K562 (cell line): ENCODE measurements at regions not wholly inside any gene's neighbourhood (a gene's known extent, or its start where the extent isn't known, plus 50 kb on each side); places are given as distances from the start of the nearest gene placed in this dataset.

ENCODE experiments used
- ATAC-seq: fragments of 200-7000 bp; cut with Tn5 transposase; 3 replicates; pipeline ENCODE4 v1.9.1; 2020; ENCODE audit warnings: moderate library complexity
- BruUV-seq: library from RNA; stranded (reverse); fragments of 400-500 nt; replicated peaks from 2 replicates; lab custom pipeline; 2021; lab: Mats Ljungman, UMichigan
- CTCF ChIA-PET: fragments of 300-600 bp; formaldehyde crosslinking; extraction: SDS; loops from one replicate; lab custom pipeline; 2021; ENCODE audit warnings: low intra/inter-chr PET ratio; lab: Yijun Ruan, JAX
- POLR2A ChIA-PET: fragments of 300-600, 350-650 bp; sonication (Branson Sonifier 250); formaldehyde crosslinking; extraction: SDS; loops from one replicate; lab custom pipeline; 2021; ENCODE audit warnings: antibody characterized with exemption, inconsistent platforms; lab: Yijun Ruan, JAX
- DNase-seq, 4 experiments: peaks; one replicate each; pipeline versions ENCODE4 v3.0.0 to v3.0.0-alpha.2; 2011 to 2018; ENCODE audit warnings: low spot score in 3 of 4, mixed read lengths in 3 of 4; ENCODE audit errors: extremely low read depth in 1 of 4
- FAIRE-seq: peaks from 2 replicates; lab custom pipeline; 2011; peaks lifted over from hg19 to GRCh38; lab: Jason Lieb, UNC
- H2AFZ ChIP-seq: 2 replicates; pipeline ENCODE4 v1.6.0; 2011; ENCODE audit warnings: low read depth, low read length, control low read depth, inconsistent platforms
- H3K27ac ChIP-seq: fragments of 200-600 bp; 3 replicates; pipeline ENCODE4 v1.8.0; 2011; ENCODE audit warnings: low read depth, mild to moderate bottlenecking, control low read depth, inconsistent platforms, low read length, moderate library complexity, mixed read lengths; ENCODE audit errors: extremely low read depth
- H3K27me3 ChIP-seq, 2 experiments: fragments of 300-600 bp in 1 of 2; 2 replicates in 1 of 2; 3 replicates in 1 of 2; pipeline versions ENCODE4 v1.6.0 to v1.8.0; 2011; ENCODE audit warnings: inconsistent platforms in 2 of 2, low read length in 2 of 2, mild to moderate bottlenecking in 1 of 2, mixed read lengths in 1 of 2, moderate library complexity in 1 of 2; ENCODE audit not compliant: control insufficient read depth in 2 of 2, insufficient read depth in 2 of 2
- H3K36me3 ChIP-seq: fragments of 300-600 bp; 3 replicates; pipeline ENCODE4 v1.8.0; 2011; ENCODE audit warnings: mild to moderate bottlenecking, low read length, inconsistent platforms; ENCODE audit not compliant: control insufficient read depth, insufficient read depth
- H3K4me1 ChIP-seq, 2 experiments: fragments of 200-600 bp in 1 of 2; replicated peaks in 1 of 2; 2 replicates in 1 of 2; 3 replicates in 1 of 2; pipeline versions ENCODE4 v1.5.1 to v1.8.0; 2011; ENCODE audit warnings: inconsistent platforms in 2 of 2, low read length in 2 of 2, mild to moderate bottlenecking in 1 of 2, mixed read lengths in 1 of 2, moderate library complexity in 1 of 2; ENCODE audit not compliant: control insufficient read depth in 2 of 2, insufficient read depth in 2 of 2
- H3K4me2 ChIP-seq: 2 replicates; pipeline ENCODE4 v1.6.1; 2011; ENCODE audit warnings: low read length, control low read depth, inconsistent platforms, mixed read lengths; ENCODE audit not compliant: insufficient read depth
- H3K4me3 ChIP-seq: fragments of 200-600 bp; sonication (generic), shearing (Covaris generic); 2 replicates; pipeline ENCODE4 v1.5.1; 2016; ENCODE audit warnings: control low read depth, inconsistent platforms
- H3K79me2 ChIP-seq: fragments of 200-600 bp; 3 replicates; pipeline ENCODE4 v1.8.0; 2011; ENCODE audit warnings: low read length, inconsistent platforms; ENCODE audit not compliant: control insufficient read depth, insufficient read depth
- H3K9ac ChIP-seq, 2 experiments: 2 replicates each; pipeline versions ENCODE4 v1.6.0 to v1.6.1; 2011; ENCODE audit warnings: low read depth in 2 of 2, low read length in 2 of 2, control low read depth in 1 of 2, inconsistent platforms in 1 of 2, mild to moderate bottlenecking in 1 of 2, mixed read lengths in 1 of 2; ENCODE audit not compliant: insufficient read depth in 1 of 2
- H3K9me1 ChIP-seq: one replicate; pipeline ENCODE4 v1.6.0; 2011; ENCODE audit warnings: inconsistent platforms, mild to moderate bottlenecking, low read length, moderate library complexity; ENCODE audit not compliant: control insufficient read depth, insufficient read depth
- H3K9me3 ChIP-seq: replicated peaks from 2 replicates; pipeline ENCODE4 v1.5.1; 2011; ENCODE audit warnings: low read depth, low read length, inconsistent platforms; ENCODE audit not compliant: control insufficient read depth, insufficient read depth
- H4K20me1 ChIP-seq: replicated peaks from 2 replicates; pipeline ENCODE4 v1.6.1; 2011; ENCODE audit warnings: low read length, inconsistent platforms, mixed read lengths; ENCODE audit not compliant: control insufficient read depth, insufficient read depth
- EWSR1 ChIP-seq: fragments of 450-650 bp; IDR thresholded peaks from 2 replicates; pipeline ENCODE4 v1.6.1; 2018; ENCODE audit warnings: borderline replicate concordance, mild to moderate bottlenecking, low read depth, moderate library complexity; ENCODE audit not compliant: partially characterized antibody
- GABPA ChIP-seq: fragments of 200-800 bp; sonication (Bioruptor generic); conservative IDR thresholded peaks from 2 replicates; pipeline ENCODE4 v1.6.1; 2016; ENCODE audit warnings: low read depth, missing genetic modification characterization, missing compliant biosample characterization
- GTF2E2 ChIP-seq: fragments of 200-800 bp; sonication (Bioruptor generic); IDR thresholded peaks from 2 replicates; pipeline ENCODE4 v1.6.1; 2016; ENCODE audit warnings: missing genetic modification characterization, missing compliant biosample characterization
- JUN ChIP-seq, 2 experiments: sonication (generic) in 1 of 2; formaldehyde crosslinking in 1 of 2; IDR thresholded peaks; 2 replicates each; pipeline versions ENCODE4 v1.6.1 to v1.8.0; 2012 to 2022; ENCODE audit warnings: borderline replicate concordance in 2 of 2, mild to moderate bottlenecking in 2 of 2, improper control_type of control experiment in 1 of 2, low read depth in 1 of 2, low read length in 1 of 2, missing genetic modification reagents in 1 of 2
- MTA1 ChIP-seq: fragments of 450-650 bp; IDR thresholded peaks from 2 replicates; pipeline ENCODE4 v1.6.1; 2017; ENCODE audit warnings: borderline replicate concordance
- NFE2L1 ChIP-seq: fragments of 450-650 bp; IDR thresholded peaks from 2 replicates; pipeline ENCODE4 v1.6.1; 2016; ENCODE audit warnings: missing genetic modification characterization, low read depth, mild to moderate bottlenecking, missing compliant biosample characterization, moderate library complexity, borderline replicate concordance
- SETDB1 ChIP-seq: IDR thresholded peaks from one replicate; pipeline ENCODE4 v1.6.1; 2012; ENCODE audit warnings: low read length, control low read depth, inconsistent platforms
- SIRT6 ChIP-seq: IDR thresholded peaks from one replicate; pipeline ENCODE4 v1.6.1; 2012; ENCODE audit warnings: low read depth, mild to moderate bottlenecking, control low read depth, inconsistent platforms, low read length, moderate library complexity
- SRSF3 ChIP-seq: fragments of 200-400 bp; formaldehyde crosslinking; IDR thresholded peaks from 2 replicates; pipeline ENCODE4 v1.6.1; 2016; ENCODE audit warnings: mild to moderate bottlenecking, low read length, moderate library complexity; ENCODE audit not compliant: insufficient read depth
- TEAD2 ChIP-seq: fragments of 450-650 bp; IDR thresholded peaks from 2 replicates; pipeline ENCODE4 v1.6.1; 2016; ENCODE audit warnings: missing genetic modification characterization, control low read depth, missing compliant biosample characterization
- ZBED1 ChIP-seq: IDR thresholded peaks from 2 replicates; pipeline ENCODE4 v1.6.1; 2014
- ZNF134 ChIP-seq: fragments of 250-450 bp; sonication (Bioruptor Pico); conservative IDR thresholded peaks from 2 replicates; pipeline ENCODE4 v1.4.0; 2020
- ZNF140 ChIP-seq: fragments of 250-450 bp; sonication (Bioruptor Pico); IDR thresholded peaks from 2 replicates; pipeline ENCODE4 v1.8.0; 2021; ENCODE audit warnings: moderate library complexity, mild to moderate bottlenecking, inconsistent platforms
- ZNF175 ChIP-seq: fragments of 200-800 bp; sonication (Bioruptor generic); IDR thresholded peaks from 2 replicates; pipeline ENCODE4 v1.6.1; 2016; ENCODE audit warnings: low read depth, mild to moderate bottlenecking, missing genetic modification characterization, missing compliant biosample characterization
- ZNF184 ChIP-seq: sonication (generic); formaldehyde crosslinking; IDR thresholded peaks from 2 replicates; pipeline ENCODE4 v1.5.0; 2020; ENCODE audit warnings: missing genetic modification reagents
- ZNF282 ChIP-seq: sonication (generic); formaldehyde crosslinking; IDR thresholded peaks from 2 replicates; pipeline ENCODE4 v1.8.1; 2023; ENCODE audit warnings: missing genetic modification reagents
- ZNF384 ChIP-seq: IDR thresholded peaks from 2 replicates; pipeline ENCODE4 v1.6.1; 2012; ENCODE audit warnings: low read depth, low read length, improper control_type of control experiment
- ZNF778 ChIP-seq: fragments of 450-650 bp; formaldehyde crosslinking; IDR thresholded peaks from 2 replicates; pipeline ENCODE4 v1.4.0; 2020; ENCODE audit warnings: mild to moderate bottlenecking, moderate library complexity
- WGBS: fragments of 100-300 bp; shearing (Covaris generic); methylation state at CpG from one replicate; pipeline ENCODE4 v1.1.6; 2016; ENCODE audit warnings: low coverage, mixed read lengths; ENCODE audit not compliant: insufficient coverage; ENCODE audit errors: missing lambda C conversion rate; 5-methylcytosine and 5-hydroxymethylcytosine counted together
- in situ Hi-C: fragments of 300-500 bp; cut with MboI; formaldehyde crosslinking; loops from 4 replicates; pipeline ENCODE4 v1.15.0; 2018; ENCODE audit warnings: inconsistent platforms, mixed read lengths
- intact Hi-C: fragments of 100-400 bp; cut with micrococcal nuclease; formaldehyde crosslinking; loops from 2 replicates; pipeline ENCODE4 v1.14.2; 2022
- TF ChIP-seq, protein P1 (sequence below): fragments of 250-450 bp; sonication (Bioruptor Pico); IDR thresholded peaks from 2 replicates; pipeline ENCODE4 v1.4.0; 2020; ENCODE audit warnings: mild to moderate bottlenecking, moderate library complexity, borderline replicate concordance

DNA sequence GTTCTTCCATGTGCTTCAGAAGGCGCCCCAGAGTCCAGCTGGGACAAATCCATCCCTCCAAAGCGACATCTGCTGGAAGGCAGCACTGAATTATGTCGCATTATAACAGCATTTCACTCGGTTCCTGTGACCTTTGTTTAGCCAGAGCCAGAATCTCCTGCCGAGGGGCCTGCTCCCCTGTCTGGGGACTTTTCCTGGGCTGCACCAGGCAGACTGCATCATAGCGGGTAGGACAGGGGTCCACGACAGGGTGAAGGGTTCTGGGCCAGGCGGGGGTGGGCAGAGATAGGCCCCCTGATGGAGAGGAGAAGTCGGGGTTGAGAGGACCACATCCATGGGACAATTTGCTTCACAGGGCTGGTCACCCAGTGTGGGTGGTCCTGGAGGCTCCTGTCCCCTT, 276.9 kb downstream of the MATN1 start:
- BruUV-seq = no TSS peak

DNA sequence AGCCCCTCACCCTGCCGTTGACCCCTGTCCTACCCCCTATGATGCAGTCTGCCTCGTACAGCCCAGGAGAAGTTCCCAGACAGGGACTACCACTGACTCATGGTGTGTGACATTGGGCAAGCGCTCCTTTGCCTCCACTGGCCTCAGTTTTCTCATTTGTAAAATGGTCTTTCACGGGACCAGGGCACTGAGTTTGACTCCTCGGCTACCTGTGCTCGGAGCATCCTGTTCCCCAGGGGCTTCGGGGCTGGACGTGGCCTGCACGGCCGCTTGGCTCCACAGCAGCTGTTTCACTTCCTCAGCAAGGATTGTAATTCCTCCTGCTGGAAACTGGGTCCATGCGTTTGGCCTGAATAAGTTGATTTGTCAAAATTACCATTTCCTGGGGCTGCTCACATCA, 277.3 kb downstream of the MATN1 start:
- Histone ChIP-seq H3K4me3 (no peak overlapping the region), H3K79me2 (no peaks in the 10 kb centered on the region), H3K4me2 (no peak overlapping the region), H3K4me1 (no peaks in the 10 kb centered on the region), H3K9me3 (no peaks in the 10 kb centered on the region), H3K27ac (no peak overlapping the region), H3K36me3 (no peaks in the 10 kb centered on the region), H3K9me1 (no peaks in the 10 kb centered on the region), H3K9ac (no peak overlapping the region; a peak in 1 of 4 replicates), H3K27me3 (peaks cover 0 to 15% of the 10 kb centered on the region in 2 experiments; a peak in 2 of 5 replicates), H4K20me1 (no peaks in the 10 kb centered on the region), H2AFZ (no peak overlapping the region)
- FAIRE-seq (no peak), ATAC-seq (no peak), DNase-seq (no peak)
- POLR2A ChIA-PET = no interaction called here
- intact Hi-C loops = no loop called here
- no TSS peak for BruUV-seq
- in situ Hi-C loops = no loop called here
- CTCF ChIA-PET = no interaction called here
- 1% methylated on average over 11 of the region's 11 CpGs for WGBS
- TF ChIP-seq GTF2E2 (tag) = no peak
- TF ChIP-seq JUN (IDR thresholded peaks at IDR 0.05; ENCODE audit: borderline replicate concordance, low read depth, low read length) = no peak
- no peak for TF ChIP-seq JUN (CRISPR knock-in tag; IDR thresholded peaks at IDR 0.05; ENCODE audit: borderline replicate concordance)
- TF ChIP-seq SIRT6 = no peak
- no peak for TF ChIP-seq NFE2L1
- TF ChIP-seq ZNF184 = no peak
- TF ChIP-seq ZNF384 = no peak
- TF ChIP-seq ZNF134 (CRISPR knock-in tag) = no peak
- no peak for TF ChIP-seq MTA1
- no peak for TF ChIP-seq GABPA (tag)
- no peak for TF ChIP-seq ZBED1
- TF ChIP-seq, protein P1, sequence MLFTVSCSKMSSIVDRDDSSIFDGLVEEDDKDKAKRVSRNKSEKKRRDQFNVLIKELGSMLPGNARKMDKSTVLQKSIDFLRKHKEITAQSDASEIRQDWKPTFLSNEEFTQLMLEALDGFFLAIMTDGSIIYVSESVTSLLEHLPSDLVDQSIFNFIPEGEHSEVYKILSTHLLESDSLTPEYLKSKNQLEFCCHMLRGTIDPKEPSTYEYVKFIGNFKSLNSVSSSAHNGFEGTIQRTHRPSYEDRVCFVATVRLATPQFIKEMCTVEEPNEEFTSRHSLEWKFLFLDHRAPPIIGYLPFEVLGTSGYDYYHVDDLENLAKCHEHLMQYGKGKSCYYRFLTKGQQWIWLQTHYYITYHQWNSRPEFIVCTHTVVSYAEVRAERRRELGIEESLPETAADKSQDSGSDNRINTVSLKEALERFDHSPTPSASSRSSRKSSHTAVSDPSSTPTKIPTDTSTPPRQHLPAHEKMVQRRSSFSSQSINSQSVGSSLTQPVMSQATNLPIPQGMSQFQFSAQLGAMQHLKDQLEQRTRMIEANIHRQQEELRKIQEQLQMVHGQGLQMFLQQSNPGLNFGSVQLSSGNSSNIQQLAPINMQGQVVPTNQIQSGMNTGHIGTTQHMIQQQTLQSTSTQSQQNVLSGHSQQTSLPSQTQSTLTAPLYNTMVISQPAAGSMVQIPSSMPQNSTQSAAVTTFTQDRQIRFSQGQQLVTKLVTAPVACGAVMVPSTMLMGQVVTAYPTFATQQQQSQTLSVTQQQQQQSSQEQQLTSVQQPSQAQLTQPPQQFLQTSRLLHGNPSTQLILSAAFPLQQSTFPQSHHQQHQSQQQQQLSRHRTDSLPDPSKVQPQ = no peak
- TF ChIP-seq ZNF175 (CRISPR knock-in tag) = no peak
- no peak for TF ChIP-seq ZNF282 (CRISPR knock-in tag)

More for the DNA sequence above, 276.9 kb downstream of the MATN1 start:
- Histone ChIP-seq H3K4me1 (no peaks in the 10 kb centered on the region), H3K9me1 (no peaks in the 10 kb centered on the region), H2AFZ (no peak overlapping the region), H3K4me2 (no peak overlapping the region), H3K27ac (no peak overlapping the region), H3K9ac (no peak overlapping the region), H3K36me3 (no peaks in the 10 kb centered on the region), H3K27me3 (peaks cover 0 to 15% of the 10 kb centered on the region in 2 experiments; a peak in 2 of 5 replicates), H3K4me3 (no peak overlapping the region), H4K20me1 (no peaks in the 10 kb centered on the region), H3K9me3 (no peaks in the 10 kb centered on the region), H3K79me2 (no peaks in the 10 kb centered on the region)
- ChIA-PET CTCF (no interaction called here), POLR2A (no interaction called here)
- FAIRE-seq (no peak), ATAC-seq (peak; percentile 33; the same call in 1 of the 3 replicates), DNase-seq (no peak)
- in situ Hi-C loops (no loop called here), intact Hi-C loops (no loop called here)
- 1% methylated on average over 9 of the region's 9 CpGs for WGBS
- no peak for TF ChIP-seq EWSR1
- TF ChIP-seq ZNF140 (CRISPR knock-in tag) = no peak
- no peak for TF ChIP-seq SETDB1
- TF ChIP-seq TEAD2 (tag) = no peak
- no peak for TF ChIP-seq SRSF3
- TF ChIP-seq ZNF778 (CRISPR knock-in tag) = no peak
